WTC11 (cell line): ENCODE measurements at regions not wholly inside any gene's neighbourhood (a gene's known extent, or its start where the extent isn't known, plus 50 kb on each side); places are given as distances from the start of the nearest gene placed in this dataset.
A peak's percentile ranks its signal among the peaks of the same experiment; 100 is the strongest.

Source experiments
- ATAC-seq: fragments of 200-7000 bp; cut with Tn5 transposase; 2 replicates; pipeline ENCODE4 v1.10.0; 2021; ENCODE audit warnings: mild to moderate bottlenecking, moderate library complexity
- CTCF ChIA-PET: fragments of 300-600 bp; sonication (Branson Sonifier 250); formaldehyde crosslinking; loops from one replicate; lab custom pipeline; 2021; ENCODE audit warnings: antibody characterized with exemption; lab: Charles Lee
- POLR2A ChIA-PET: fragments of 350-600 bp; sonication (Branson Sonifier 250); formaldehyde crosslinking; loops from one replicate; lab custom pipeline; 2021; ENCODE audit warnings: antibody characterized with exemption; lab: Charles Lee
- DNase-seq: peaks from one replicate; pipeline ENCODE4 v3.0.0; 2021; ENCODE audit warnings: low spot score
- H3K27ac Mint-ChIP-seq: 2 replicates; pipeline ENCODE4 v1.8.0; 2021; ENCODE audit warnings: mixed read lengths
- H3K27me3 Mint-ChIP-seq: 2 replicates; pipeline ENCODE4 v1.8.0; 2021; ENCODE audit warnings: low read depth, mild to moderate bottlenecking, moderate library complexity, mixed read lengths
- H3K36me3 Mint-ChIP-seq: 2 replicates; pipeline ENCODE4 v1.8.0; 2021; ENCODE audit warnings: mixed read lengths
- H3K4me1 Mint-ChIP-seq: 2 replicates; pipeline ENCODE4 v1.8.0; 2022; ENCODE audit warnings: mixed read lengths
- H3K4me3 Mint-ChIP-seq: 2 replicates; pipeline ENCODE4 v1.8.0; 2021; ENCODE audit warnings: mild to moderate bottlenecking, moderate library complexity, mixed read lengths
- H3K9me3 Mint-ChIP-seq: 2 replicates; pipeline ENCODE4 v1.8.0; 2021; ENCODE audit warnings: mixed read lengths
- E2F4 ChIP-seq: sonication (generic); formaldehyde crosslinking; IDR thresholded peaks from 2 replicates; pipeline ENCODE4 v1.8.1; 2022; ENCODE audit warnings: low read depth, mild to moderate bottlenecking, moderate library complexity, missing genetic modification reagents, borderline replicate concordance
- ETV6 ChIP-seq: sonication (generic); formaldehyde crosslinking; IDR thresholded peaks from 2 replicates; pipeline ENCODE4 v1.8.1; 2022; ENCODE audit warnings: mild to moderate bottlenecking, missing genetic modification reagents
- GABPB1 ChIP-seq: sonication (generic); formaldehyde crosslinking; IDR thresholded peaks from 2 replicates; pipeline ENCODE4 v1.8.1; 2023; ENCODE audit warnings: mild to moderate bottlenecking, missing genetic modification reagents
- IRF2 ChIP-seq: sonication (generic); formaldehyde crosslinking; IDR thresholded peaks from 2 replicates; pipeline ENCODE4 v1.8.0; 2022; ENCODE audit warnings: low read depth, missing genetic modification reagents, borderline replicate concordance
- NR1H2 ChIP-seq: sonication (generic); formaldehyde crosslinking; IDR thresholded peaks from 2 replicates; pipeline ENCODE4 v1.9.0; 2021; ENCODE audit warnings: mild to moderate bottlenecking, moderate library complexity, missing genetic modification reagents
- RORB ChIP-seq: fragments of 250-450 bp; sonication (Bioruptor Pico); IDR thresholded peaks from 2 replicates; pipeline ENCODE4 v1.9.0; 2021; ENCODE audit warnings: mild to moderate bottlenecking
- TEAD4 ChIP-seq: sonication (generic); formaldehyde crosslinking; IDR thresholded peaks from 2 replicates; pipeline ENCODE4 v1.8.0; 2022; ENCODE audit warnings: mild to moderate bottlenecking, missing genetic modification reagents
- ZNF121 ChIP-seq: sonication (generic); formaldehyde crosslinking; IDR thresholded peaks from 2 replicates; pipeline ENCODE4 v1.8.0; 2023; ENCODE audit warnings: missing genetic modification reagents
- ZNF138 ChIP-seq: sonication (generic); formaldehyde crosslinking; conservative IDR thresholded peaks from 2 replicates; pipeline ENCODE4 v1.8.1; 2022; ENCODE audit warnings: mild to moderate bottlenecking, moderate library complexity, missing genetic modification reagents
- ZNF219 ChIP-seq: sonication (generic); formaldehyde crosslinking; IDR thresholded peaks from 2 replicates; pipeline ENCODE4 v1.8.0; 2023; ENCODE audit warnings: missing genetic modification reagents, mild to moderate bottlenecking, borderline replicate concordance
- ZNF423 ChIP-seq: fragments of 250-450 bp; sonication (Bioruptor Pico); IDR thresholded peaks from 2 replicates; pipeline ENCODE4 v2.1.2; 2022; ENCODE audit warnings: mild to moderate bottlenecking, moderate library complexity
- ZSCAN18 ChIP-seq: fragments of 250-450 bp; sonication (Bioruptor Pico); IDR thresholded peaks from 2 replicates; pipeline ENCODE4 v2.1.2; 2022; ENCODE audit warnings: mild to moderate bottlenecking, moderate library complexity

- POLR2A ChIA-PET, result no interaction called here
- Mint-ChIP-seq H3K9me3 (no peaks in the 10 kb centered on the region), H3K27me3 (no peaks in the 10 kb centered on the region), H3K4me3 (no peak overlapping the region), H3K27ac (no peak overlapping the region), H3K36me3 (no peaks in the 10 kb centered on the region), H3K4me1 (peaks cover 31% of the 10 kb centered on the region)
- ATAC-seq, result no peak
- CTCF ChIA-PET, result no interaction called here
- DNase-seq, result no peak
- TF ChIP-seq ZNF121 (CRISPR knock-in tag) (peak; percentile 84; the same call in 1 of the 2 replicates), RORB (CRISPR knock-in tag) (no peak)
These were observed 121.6 kb downstream of the BAMBI start for GRCh38 chr10:28798964-28799363.

DNA sequence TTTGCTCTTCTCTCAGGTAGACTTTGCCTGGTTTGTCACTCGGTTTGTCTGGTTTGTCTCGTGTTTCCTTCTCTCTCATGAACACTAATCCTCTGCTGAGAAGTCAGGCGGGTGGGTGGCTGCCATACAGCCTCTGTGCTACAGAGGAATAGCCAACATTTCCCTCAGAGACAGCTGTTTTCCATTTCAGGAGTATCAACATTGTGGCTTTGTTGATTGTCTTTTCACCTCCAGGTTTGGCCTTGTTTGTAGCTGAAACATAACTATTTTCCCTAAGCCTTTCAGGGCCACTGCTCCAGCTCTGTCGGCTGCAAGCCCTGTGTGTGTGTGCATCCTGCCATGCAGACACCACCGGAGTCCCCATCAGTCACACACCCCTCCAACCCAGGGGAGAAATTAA is 122.8 kb downstream of the BAMBI start:
- Mint-ChIP-seq H3K27ac (no peak overlapping the region; the same call in 1 of the 2 replicates), H3K27me3 (no peaks in the 10 kb centered on the region)
- TF ChIP-seq ZNF423 (no peak), ZSCAN18 (CRISPR knock-in tag) (no peak), NR1H2 (CRISPR knock-in tag) (no peak), ETV6 (CRISPR knock-in tag) (no peak), TEAD4 (CRISPR knock-in tag) (no peak)

GRCh38 chr10:28801247-28801646 is 123.9 kb downstream of the BAMBI start:
- Mint-ChIP-seq H3K4me1 (peaks cover 34% of the 10 kb centered on the region), H3K4me3 (no peak overlapping the region), H3K9me3 (no peaks in the 10 kb centered on the region)
- ChIA-PET CTCF (no interaction called here), POLR2A (no interaction called here)
- no peak for DNase-seq
- TF ChIP-seq E2F4 (CRISPR knock-in tag) (no peak), IRF2 (CRISPR knock-in tag) (no peak), ZNF121 (CRISPR knock-in tag) (peak; percentile 85)
- TF ChIP-seq, all 79 proteins: peak for 1
- no peaks in the 10 kb centered on the region for H3K36me3 Mint-ChIP-seq
- no peak for ATAC-seq
- H3K27ac Mint-ChIP-seq, result no peak overlapping the region
- no peaks in the 10 kb centered on the region for H3K27me3 Mint-ChIP-seq

More for the DNA sequence above, 122.8 kb downstream of the BAMBI start:
- Mint-ChIP-seq H3K4me1 (peaks cover 30% of the 10 kb centered on the region), H3K4me3 (no peak overlapping the region), H3K9me3 (no peaks in the 10 kb centered on the region), H3K36me3 (no peaks in the 10 kb centered on the region)
- POLR2A ChIA-PET, result no interaction called here
- CTCF ChIA-PET, result no interaction called here
- ATAC-seq (no peak), DNase-seq (no peak)

DNA sequence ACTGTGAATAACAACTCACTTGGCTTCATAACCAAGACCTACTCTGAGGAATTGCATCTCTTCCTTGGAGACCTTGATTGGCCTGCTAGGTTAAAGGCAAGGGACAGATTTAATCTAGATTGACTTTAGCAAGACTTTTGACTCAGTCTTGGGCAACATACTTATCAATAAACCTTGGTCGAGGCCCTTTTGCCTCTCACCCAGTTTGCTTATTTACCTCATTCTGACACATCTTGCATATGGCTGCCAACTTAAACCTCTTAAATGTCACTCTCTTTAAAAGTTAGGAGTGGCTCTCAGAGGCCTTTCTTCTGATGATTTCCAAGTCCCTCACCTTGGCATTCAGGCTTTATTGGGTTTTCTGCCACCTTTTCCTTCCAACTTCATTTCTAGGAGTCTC is 124.5 kb downstream of the BAMBI start:
- DNase-seq (no peak), ATAC-seq (no peak)
- Mint-ChIP-seq H3K4me1 (peaks cover 40% of the 10 kb centered on the region), H3K27me3 (no peaks in the 10 kb centered on the region), H3K9me3 (no peaks in the 10 kb centered on the region), H3K27ac (no peak overlapping the region), H3K4me3 (no peak overlapping the region), H3K36me3 (no peaks in the 10 kb centered on the region)
- POLR2A ChIA-PET, result no interaction called here
- CTCF ChIA-PET, result no interaction called here
- no peak for TF ChIP-seq NR1H2 (CRISPR knock-in tag)
- no peak for TF ChIP-seq GABPB1 (CRISPR knock-in tag)
- TF ChIP-seq TEAD4 (CRISPR knock-in tag), result no peak
- no peak for TF ChIP-seq ZNF219 (CRISPR knock-in tag)
- TF ChIP-seq, all 79 proteins: peak for 0

- CTCF ChIA-PET, result no interaction called here
- no peak for TF ChIP-seq ZNF138 (CRISPR knock-in tag)
- TF ChIP-seq E2F4 (CRISPR knock-in tag), result no peak
These were observed 128.1 kb downstream of the BAMBI start for GRCh38 chr10:28805390-28805789.

More at GRCh38 chr10:28805390-28805789, 128.1 kb downstream of the BAMBI start:
- no peaks in the 10 kb centered on the region for H3K9me3 Mint-ChIP-seq
- POLR2A ChIA-PET, result no interaction called here
- H3K36me3 Mint-ChIP-seq, result no peaks in the 10 kb centered on the region
- no peak for DNase-seq
- H3K27ac Mint-ChIP-seq, result no peak overlapping the region
- H3K4me3 Mint-ChIP-seq, result no peak overlapping the region
- peaks cover 51% of the 10 kb centered on the region for H3K4me1 Mint-ChIP-seq
- H3K27me3 Mint-ChIP-seq, result no peaks in the 10 kb centered on the region
- ATAC-seq, result no peak
